A549 (cell line): ENCODE measurements at regions not wholly inside any gene's neighbourhood (a gene's known extent, or its start where the extent isn't known, plus 50 kb on each side); places are given as distances from the start of the nearest gene placed in this dataset.
"Not testable (repeated sequence)": the region's sequence is repeated elsewhere in the genome, so short reads cannot be mapped to it uniquely, and the experiment has no call there.

Source experiments
- ATAC-seq, 2 experiments: fragments of 200-7000 bp in 1 of 2; fragments of >200 bp in 1 of 2; cut with Nextera tagmentation in 1 of 2; cut with Tn5 transposase in 1 of 2; 3 replicates each; pipeline versions ENCODE4 v1.8.0 to v1.9.1; 2018 to 2020; ENCODE audit warnings: mild to moderate bottlenecking in 1 of 2, moderate library complexity in 1 of 2
- CTCF ChIA-PET: fragments of 300-600 bp; sonication (Branson Sonifier 250); formaldehyde crosslinking; extraction: SDS; loops from one replicate; lab custom pipeline; 2021; ENCODE audit warnings: antibody characterized with exemption, inconsistent platforms; lab: Yijun Ruan, JAX
- POLR2A ChIA-PET: fragments of 350-600 bp; formaldehyde crosslinking; extraction: SDS; loops from one replicate; lab custom pipeline; 2021; ENCODE audit warnings: antibody characterized with exemption, inconsistent platforms; lab: Yijun Ruan, JAX
- DNase-seq, 2 experiments: peaks; one replicate each; pipeline versions ENCODE4 v3.0.0 to v3.0.0-alpha.2; 2011 to 2016; ENCODE audit warnings: low read depth in 1 of 2, low spot score in 1 of 2
- FAIRE-seq: peaks from 2 replicates; lab custom pipeline; 2011; peaks lifted over from hg19 to GRCh38; lab: Jason Lieb, UNC
- H3K27ac ChIP-seq, 2 experiments: fragments of >200 bp; sonication (Bioruptor Twin); formaldehyde crosslinking; 3 replicates each; pipeline ENCODE4 v1.5.1; 2016 to 2017
- H3K4me1 ChIP-seq: fragments of >200 bp; sonication (Bioruptor Twin); formaldehyde crosslinking; 3 replicates; pipeline ENCODE4 v1.6.1; 2016
- H3K4me2 ChIP-seq: fragments of >200 bp; sonication (Bioruptor Twin); formaldehyde crosslinking; 3 replicates; pipeline ENCODE4 v1.6.1; 2016
- H3K4me3 ChIP-seq: fragments of >200 bp; sonication (Bioruptor Twin); formaldehyde crosslinking; 3 replicates; pipeline ENCODE4 v1.5.1; 2016
- H3K9me3 ChIP-seq: fragments of >200 bp; sonication (Bioruptor Twin); formaldehyde crosslinking; 3 replicates; pipeline ENCODE4 v1.6.1; 2016
- BHLHE40 ChIP-seq: IDR thresholded peaks from 2 replicates; pipeline ENCODE4 v1.6.1; 2012; ENCODE audit warnings: low read depth, low read length, inconsistent platforms
- MAZ ChIP-seq: fragments of 150-350 bp; IDR thresholded peaks from 2 replicates; pipeline ENCODE4 v1.6.1; 2014; ENCODE audit warnings: antibody characterized with exemption, low read depth, low read length, borderline replicate concordance
- ZNF302 ChIP-seq: fragments of 250-450 bp; sonication (Bioruptor Pico); IDR thresholded peaks from 2 replicates; pipeline ENCODE4 v1.9.0; 2021; ENCODE audit warnings: inconsistent platforms, mild to moderate bottlenecking, moderate library complexity
- whole genome bisulfite sequencing: methylation state at CpG from one replicate; pipeline ENCODE4 v1.1.6; 2017; ENCODE audit errors: missing lambda C conversion rate; 5-methylcytosine and 5-hydroxymethylcytosine counted together
- small RNA-seq, 6 experiments: library from RNA; depleted of rRNA; stranded (forward); fragments of <200 nt; gene quantifications; one replicate each; pipeline ENCODE3, GENCODE V24; 2012

DNA sequence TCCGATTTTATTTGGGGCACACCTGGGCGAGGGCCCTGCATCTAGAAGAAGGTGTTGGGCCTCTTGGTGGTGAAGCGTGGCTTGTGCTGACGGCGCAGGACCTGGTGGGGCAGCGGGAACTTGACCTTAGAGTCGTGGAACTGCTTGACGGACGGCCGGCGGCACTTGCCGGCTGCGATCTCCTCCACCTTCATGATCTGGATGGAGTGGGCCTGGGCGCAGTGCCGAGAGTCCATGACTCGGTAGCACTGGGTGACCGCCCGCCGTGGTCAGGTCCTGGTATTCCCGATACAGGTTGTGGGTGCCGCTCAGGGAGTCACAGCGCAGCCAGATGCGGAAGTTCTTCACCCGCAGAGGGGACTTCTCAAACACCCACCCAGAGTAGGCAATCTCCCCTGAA is 56.8 kb upstream of the ALG13 start:
- DNase-seq: no peak
- no peak overlapping the region for H3K4me3 ChIP-seq
- WGBS: 71% methylated on average over 14 of the region's 24 CpGs
- POLR2A ChIA-PET: no interaction called here
- H3K4me2 ChIP-seq: no peak overlapping the region
- no peak overlapping the region for H3K27ac ChIP-seq
- CTCF ChIA-PET: no interaction called here
- TF ChIP-seq ZNF302 (CRISPR knock-in tag): no peak
- no peak for TF ChIP-seq MAZ
- no peak for TF ChIP-seq BHLHE40
- TF ChIP-seq, all 56 proteins: peak for 0
- no peaks in the 10 kb centered on the region for H3K9me3 ChIP-seq
- ATAC-seq (no peak), FAIRE-seq (no peak)
- no peaks in the 10 kb centered on the region for H3K4me1 ChIP-seq

DNA sequence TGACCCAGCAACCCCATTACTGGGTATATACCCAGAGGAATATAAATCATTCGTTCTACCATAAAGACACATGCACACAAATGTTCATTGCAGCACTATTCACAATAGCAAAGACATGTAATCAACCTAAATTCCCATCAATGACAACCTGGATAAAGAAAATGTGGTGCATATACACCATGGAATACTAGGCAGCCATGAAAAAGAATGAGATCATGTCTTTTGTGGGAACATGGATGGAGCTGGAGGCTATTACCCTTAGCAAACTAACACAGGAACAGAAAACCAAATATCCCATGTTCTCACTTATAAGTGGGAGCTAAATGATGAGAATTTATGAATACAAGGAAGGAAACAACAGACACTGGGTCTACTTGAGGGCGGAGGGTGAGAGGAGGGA is 53.7 kb upstream of the ALG13 start:
- H3K27ac ChIP-seq, DNase-seq, FAIRE-seq, H3K4me3 ChIP-seq, POLR2A ChIA-PET, H3K4me1 ChIP-seq, H3K9me3 ChIP-seq, H3K4me2 ChIP-seq, CTCF ChIA-PET, ATAC-seq: not testable (repeated sequence)
- 22% methylated on average over 2 of the region's 2 CpGs for WGBS

Small RNA genes in the stretch of these regions (small RNA-seq; reads per million reads assigned to genes)
- gene AL589880.1: 0 reads per million in 6 experiments
